ENCODE measurements at regions not wholly inside any gene's neighbourhood (a gene's known extent, or its start where the extent isn't known, plus 50 kb on each side); places are given as distances from the start of the nearest gene placed in this dataset.

DNA sequence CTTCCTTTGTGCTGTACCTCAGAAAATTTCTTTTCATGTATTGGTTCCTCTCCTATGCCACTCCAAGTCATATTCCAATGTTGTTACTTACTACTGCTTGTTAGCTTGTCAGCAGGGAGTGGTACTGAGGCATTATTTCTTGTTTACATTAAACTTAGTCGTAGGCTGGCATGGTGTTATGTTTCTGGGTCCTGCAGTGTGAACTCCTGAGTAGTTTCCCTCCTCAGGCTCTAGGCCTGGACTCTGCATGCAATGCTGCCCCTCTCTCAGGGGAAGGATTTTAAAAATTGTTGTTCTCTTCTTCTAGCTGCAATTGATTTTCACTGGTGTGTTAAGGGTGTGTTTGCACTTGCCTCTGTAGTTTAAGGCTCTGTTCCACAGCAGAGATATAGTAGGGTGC lies 671.6 kb downstream of the PLCL1 start:
- TF ChIP-seq CTCF (conservative IDR thresholded peaks at IDR 0.05): no peak
- TF ChIP-seq EZH2 (IDR thresholded peaks at IDR 0.05; ENCODE audit: low read depth): no peak

Measured in PC-9 (cell line).